HG03571 (cell line): ENCODE measurements at regions not wholly inside any gene's neighbourhood (a gene's known extent, or its start where the extent isn't known, plus 50 kb on each side); places are given as distances from the start of the nearest gene placed in this dataset.

Experiments
- ATAC-seq: cut with Tn5 transposase; IDR thresholded peaks from one replicate; pipeline ENCODE4 v1.9.1; 2021; ENCODE audit not compliant: unreplicated experiment

GRCh38 chr5:136701191-136701590 is 335.8 kb upstream of the TRPC7 start:
- no peak for ATAC-seq

GRCh38 chr5:136699651-136700050 is 334.3 kb upstream of the TRPC7 start:
- no peak for ATAC-seq

GRCh38 chr5:136698970-136699369 is 333.6 kb upstream of the TRPC7 start:
- ATAC-seq, result no peak

GRCh38 chr5:136694258-136694657 is 328.9 kb upstream of the TRPC7 start:
- no peak for ATAC-seq

GRCh38 chr5:136689552-136689951 is 324.2 kb upstream of the TRPC7 start:
- ATAC-seq, result no peak

- ATAC-seq, result no peak
These were observed 321.0 kb upstream of the TRPC7 start for GRCh38 chr5:136686192-136686872.

GRCh38 chr5:136682986-136683385 is 317.6 kb upstream of the TRPC7 start:
- ATAC-seq, result no peak

GRCh38 chr5:136679233-136679632 is 313.9 kb upstream of the TRPC7 start:
- no peak for ATAC-seq

- no peak for ATAC-seq
These were observed 311.9 kb upstream of the TRPC7 start for GRCh38 chr5:136677217-136677616.

GRCh38 chr5:136676685-136677084 is 311.3 kb upstream of the TRPC7 start:
- no peak for ATAC-seq

- no peak for ATAC-seq
These were observed 310.4 kb upstream of the TRPC7 start for GRCh38 chr5:136675769-136676168.

GRCh38 chr5:136674178-136674577 is 308.8 kb upstream of the TRPC7 start:
- ATAC-seq, result no peak

- ATAC-seq, result no peak
These were observed 302.4 kb upstream of the TRPC7 start for GRCh38 chr5:136667789-136668188.

GRCh38 chr5:136666970-136667620 is 301.8 kb upstream of the TRPC7 start:
- ATAC-seq, result no peak

GRCh38 chr5:136665331-136665730 is 300.0 kb upstream of the TRPC7 start:
- no peak for ATAC-seq

- ATAC-seq, result no peak
These were observed 295.7 kb upstream of the TRPC7 start for GRCh38 chr5:136661026-136661425.

- ATAC-seq, result no peak
These were observed 291.5 kb upstream of the TRPC7 start for GRCh38 chr5:136656811-136657210.

- ATAC-seq, result no peak
These were observed 290.1 kb upstream of the TRPC7 start for GRCh38 chr5:136655468-136655867.

- no peak for ATAC-seq
These were observed 281.6 kb upstream of the TRPC7 start for GRCh38 chr5:136646915-136647314.

GRCh38 chr5:136642976-136643375 is 277.6 kb upstream of the TRPC7 start:
- no peak for ATAC-seq

GRCh38 chr5:136639616-136640015 is 274.3 kb upstream of the TRPC7 start:
- no peak for ATAC-seq

GRCh38 chr5:136638084-136638483 is 272.7 kb upstream of the TRPC7 start:
- ATAC-seq, result no peak

- no peak for ATAC-seq
These were observed 270.7 kb upstream of the TRPC7 start for GRCh38 chr5:136636001-136636400.
